DND-41 (cell line): ENCODE measurements at regions not wholly inside any gene's neighbourhood (a gene's known extent, or its start where the extent isn't known, plus 50 kb on each side); places are given as distances from the start of the nearest gene placed in this dataset.

Source experiments
- EZH2 ChIP-seq: IDR thresholded peaks from 3 replicates; pipeline ENCODE4 v1.6.1; 2012; ENCODE audit warnings: borderline replicate concordance, low read depth, mild to moderate bottlenecking, moderate library complexity, low read length, inconsistent platforms; ENCODE audit not compliant: severe bottlenecking
- TF ChIP-seq, protein P1 (sequence below): IDR thresholded peaks from 2 replicates; pipeline ENCODE4 v1.5.1; 2012; ENCODE audit warnings: borderline replicate concordance, low read length, moderate library complexity, mild to moderate bottlenecking; ENCODE audit not compliant: poor library complexity, severe bottlenecking; ENCODE audit errors: extremely low read depth

DNA sequence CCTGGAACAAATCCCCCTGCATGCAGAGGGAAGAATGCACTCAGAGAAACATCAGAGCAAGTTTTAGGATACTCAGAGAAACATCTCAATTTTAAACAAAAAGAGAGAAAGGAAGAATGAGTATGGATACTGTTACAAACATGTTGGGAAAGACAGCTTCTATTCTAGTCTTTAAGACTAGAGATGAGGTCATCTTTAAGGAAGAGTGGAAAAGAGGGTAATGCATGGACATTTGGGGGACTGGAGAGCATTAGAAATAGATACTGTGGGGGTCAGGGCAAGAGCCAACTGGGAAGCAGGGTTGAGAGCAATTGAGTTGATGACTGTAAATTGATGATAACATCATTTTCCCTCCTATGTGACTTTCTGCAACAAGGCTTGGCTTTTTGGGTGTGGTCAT, 431.2 kb downstream of the CDH26 start:
- TF ChIP-seq, protein P1, sequence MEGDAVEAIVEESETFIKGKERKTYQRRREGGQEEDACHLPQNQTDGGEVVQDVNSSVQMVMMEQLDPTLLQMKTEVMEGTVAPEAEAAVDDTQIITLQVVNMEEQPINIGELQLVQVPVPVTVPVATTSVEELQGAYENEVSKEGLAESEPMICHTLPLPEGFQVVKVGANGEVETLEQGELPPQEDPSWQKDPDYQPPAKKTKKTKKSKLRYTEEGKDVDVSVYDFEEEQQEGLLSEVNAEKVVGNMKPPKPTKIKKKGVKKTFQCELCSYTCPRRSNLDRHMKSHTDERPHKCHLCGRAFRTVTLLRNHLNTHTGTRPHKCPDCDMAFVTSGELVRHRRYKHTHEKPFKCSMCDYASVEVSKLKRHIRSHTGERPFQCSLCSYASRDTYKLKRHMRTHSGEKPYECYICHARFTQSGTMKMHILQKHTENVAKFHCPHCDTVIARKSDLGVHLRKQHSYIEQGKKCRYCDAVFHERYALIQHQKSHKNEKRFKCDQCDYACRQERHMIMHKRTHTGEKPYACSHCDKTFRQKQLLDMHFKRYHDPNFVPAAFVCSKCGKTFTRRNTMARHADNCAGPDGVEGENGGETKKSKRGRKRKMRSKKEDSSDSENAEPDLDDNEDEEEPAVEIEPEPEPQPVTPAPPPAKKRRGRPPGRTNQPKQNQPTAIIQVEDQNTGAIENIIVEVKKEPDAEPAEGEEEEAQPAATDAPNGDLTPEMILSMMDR, result no peak
- TF ChIP-seq EZH2, result no peak
